Tibial nerve (tissue), 4 donors: ENCODE measurements at regions not wholly inside any gene's neighbourhood (a gene's known extent, or its start where the extent isn't known, plus 50 kb on each side); places are given as distances from the start of the nearest gene placed in this dataset.

Experiments
- EP300 ChIP-seq, 2 donors: sonication (generic); formaldehyde crosslinking; IDR thresholded peaks; one replicate each; pipeline ENCODE4 v1.6.1; 2017; ENCODE audit warnings: antibody characterized with exemption in 2 of 2, mild to moderate bottlenecking in 1 of 2
- POLR2A ChIP-seq, 2 donors: fragments of 450-650 bp; IDR thresholded peaks; one replicate each; pipeline ENCODE4 v1.6.1; 2017; ENCODE audit warnings: antibody characterized with exemption in 2 of 2, mild to moderate bottlenecking in 2 of 2, moderate library complexity in 2 of 2
- TF ChIP-seq, protein P1 (sequence below), 5 experiments: fragments of 200-600 bp in 3 of 5; fragments of 450-650 bp in 2 of 5; sonication (generic) in 3 of 5; IDR thresholded peaks; one replicate each; pipeline ENCODE4 v1.5.1; 2016 to 2019; ENCODE audit warnings: antibody characterized with exemption in 5 of 5, mild to moderate bottlenecking in 3 of 5, moderate library complexity in 2 of 5

DNA sequence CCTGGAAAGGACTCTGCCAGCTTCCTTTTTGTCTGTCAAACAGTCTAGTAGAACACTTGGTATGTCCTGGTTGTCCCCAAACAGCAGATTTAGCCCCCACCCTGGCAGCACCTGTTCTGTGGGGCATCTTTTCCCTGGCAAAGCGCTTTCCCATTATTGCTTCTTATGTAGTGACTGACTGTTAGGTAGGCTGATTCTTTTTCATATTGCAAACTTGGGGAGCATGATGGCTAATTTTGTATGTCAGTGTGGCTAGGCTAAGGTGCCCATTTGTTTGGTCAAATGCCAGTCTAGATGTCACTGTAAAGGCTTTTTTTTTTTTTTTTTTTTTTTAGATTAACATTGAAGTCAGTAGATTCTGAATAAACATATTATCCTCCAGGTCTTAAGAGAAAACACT lies 140.2 kb downstream of the MYCN start:
- TF ChIP-seq, protein P1, sequence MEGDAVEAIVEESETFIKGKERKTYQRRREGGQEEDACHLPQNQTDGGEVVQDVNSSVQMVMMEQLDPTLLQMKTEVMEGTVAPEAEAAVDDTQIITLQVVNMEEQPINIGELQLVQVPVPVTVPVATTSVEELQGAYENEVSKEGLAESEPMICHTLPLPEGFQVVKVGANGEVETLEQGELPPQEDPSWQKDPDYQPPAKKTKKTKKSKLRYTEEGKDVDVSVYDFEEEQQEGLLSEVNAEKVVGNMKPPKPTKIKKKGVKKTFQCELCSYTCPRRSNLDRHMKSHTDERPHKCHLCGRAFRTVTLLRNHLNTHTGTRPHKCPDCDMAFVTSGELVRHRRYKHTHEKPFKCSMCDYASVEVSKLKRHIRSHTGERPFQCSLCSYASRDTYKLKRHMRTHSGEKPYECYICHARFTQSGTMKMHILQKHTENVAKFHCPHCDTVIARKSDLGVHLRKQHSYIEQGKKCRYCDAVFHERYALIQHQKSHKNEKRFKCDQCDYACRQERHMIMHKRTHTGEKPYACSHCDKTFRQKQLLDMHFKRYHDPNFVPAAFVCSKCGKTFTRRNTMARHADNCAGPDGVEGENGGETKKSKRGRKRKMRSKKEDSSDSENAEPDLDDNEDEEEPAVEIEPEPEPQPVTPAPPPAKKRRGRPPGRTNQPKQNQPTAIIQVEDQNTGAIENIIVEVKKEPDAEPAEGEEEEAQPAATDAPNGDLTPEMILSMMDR (IDR thresholded peaks at IDR 0.05), result no peak
- TF ChIP-seq POLR2A (IDR thresholded peaks at IDR 0.05) (no peak), EP300 (IDR thresholded peaks at IDR 0.05) (no peak)
